Glutamatergic neuron (in vitro differentiated cells): ENCODE measurements at regions not wholly inside any gene's neighbourhood (a gene's known extent, or its start where the extent isn't known, plus 50 kb on each side); places are given as distances from the start of the nearest gene placed in this dataset.
"Not testable (repeated sequence)": the region's sequence is repeated elsewhere in the genome, so short reads cannot be mapped to it uniquely, and the experiment has no call there.

Experiments used
- DNase-seq: peaks from one replicate; pipeline ENCODE4 v3.0.0; 2022
- H3K27ac Mint-ChIP-seq: one replicate; pipeline ENCODE4 v1.8.0; 2020; ENCODE audit warnings: mild to moderate bottlenecking, mixed read lengths, inconsistent platforms; ENCODE audit not compliant: unreplicated experiment
- H3K27me3 Mint-ChIP-seq: one replicate; pipeline ENCODE4 v1.8.0; 2020; ENCODE audit warnings: mild to moderate bottlenecking, moderate library complexity, mixed read lengths, inconsistent platforms; ENCODE audit not compliant: unreplicated experiment
- H3K36me3 Mint-ChIP-seq: one replicate; pipeline ENCODE4 v1.8.0; 2020; ENCODE audit warnings: mild to moderate bottlenecking, mixed read lengths, inconsistent platforms; ENCODE audit not compliant: unreplicated experiment
- H3K4me1 Mint-ChIP-seq: one replicate; pipeline ENCODE4 v1.8.0; 2020; ENCODE audit warnings: mild to moderate bottlenecking, low read depth, mixed read lengths, inconsistent platforms; ENCODE audit not compliant: unreplicated experiment
- H3K4me3 Mint-ChIP-seq: one replicate; pipeline ENCODE4 v1.8.0; 2020; ENCODE audit warnings: mild to moderate bottlenecking, mixed read lengths, inconsistent platforms; ENCODE audit not compliant: unreplicated experiment
- H3K9me3 Mint-ChIP-seq: one replicate; pipeline ENCODE4 v1.8.0; 2020; ENCODE audit warnings: mild to moderate bottlenecking, moderate library complexity, mixed read lengths, inconsistent platforms; ENCODE audit not compliant: unreplicated experiment
- CTCF ChIP-seq: fragments of 200-600 bp; sonication (generic); IDR thresholded peaks from one replicate; pipeline ENCODE4 v1.5.0; 2021; ENCODE audit not compliant: partially characterized antibody, unreplicated experiment

DNA sequence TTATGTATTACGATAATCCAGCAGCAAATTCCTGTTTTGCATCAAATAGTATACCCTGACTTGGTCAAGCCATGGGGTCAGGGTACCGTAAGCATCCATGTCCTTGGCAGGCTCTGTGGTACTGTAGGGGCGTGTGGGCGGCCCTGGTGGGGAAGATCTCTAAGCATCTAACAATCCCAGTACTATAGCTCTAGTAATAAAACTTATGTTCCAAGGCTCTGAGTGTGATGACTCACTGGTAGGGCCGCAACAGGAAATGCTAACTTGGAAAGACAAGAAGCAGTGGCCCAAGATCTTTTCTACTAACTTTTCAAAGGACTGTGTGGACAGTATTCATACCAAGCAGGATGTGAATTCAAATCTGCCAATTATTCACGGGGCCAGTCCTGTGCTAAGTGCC lies 63.8 kb downstream of the CLEC18A start:
- H3K4me3 Mint-ChIP-seq, H3K4me1 Mint-ChIP-seq, H3K36me3 Mint-ChIP-seq, DNase-seq, H3K27ac Mint-ChIP-seq, H3K9me3 Mint-ChIP-seq, H3K27me3 Mint-ChIP-seq: not testable (repeated sequence)

DNA sequence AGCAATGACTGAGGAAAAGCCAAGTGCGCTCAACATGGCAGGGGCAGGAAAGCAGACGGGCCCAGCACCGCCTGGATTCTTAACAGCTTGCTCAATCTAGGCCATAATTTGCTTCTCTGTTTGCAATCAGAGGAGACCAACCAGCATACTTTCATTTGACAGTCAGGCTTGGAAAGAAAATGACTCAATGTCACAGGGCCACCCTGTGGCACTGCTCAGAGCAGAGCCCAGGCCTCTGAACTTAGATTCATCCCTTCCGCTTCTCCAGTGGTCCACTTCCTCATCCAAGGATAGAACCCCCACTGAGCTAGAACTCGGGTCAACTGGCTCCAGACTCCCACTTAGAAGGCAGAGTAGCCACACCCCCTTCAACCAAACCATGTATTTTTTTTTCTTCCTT lies 65.6 kb downstream of the CLEC18A start:
- not testable (repeated sequence) for H3K36me3 Mint-ChIP-seq, DNase-seq, H3K27ac Mint-ChIP-seq, H3K27me3 Mint-ChIP-seq, H3K4me1 Mint-ChIP-seq, H3K4me3 Mint-ChIP-seq, H3K9me3 Mint-ChIP-seq

DNA sequence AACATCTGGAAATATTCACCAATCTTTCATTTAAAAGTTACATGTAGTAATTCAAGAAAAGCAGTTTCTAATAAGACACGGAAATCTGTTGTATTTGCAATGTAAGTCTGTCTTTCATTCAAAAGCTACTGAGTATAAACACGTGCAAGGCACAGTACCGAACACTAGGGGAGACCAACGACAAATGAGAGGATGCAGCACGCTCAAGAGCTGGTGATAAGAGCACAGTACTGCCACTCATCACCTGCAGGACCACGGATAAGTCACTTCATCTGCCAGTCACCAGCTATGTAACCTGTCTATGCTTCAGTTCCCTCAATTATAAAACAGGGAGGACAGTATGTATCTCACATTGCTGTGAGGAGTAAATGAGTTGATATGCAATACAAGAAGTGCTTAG lies 67.1 kb downstream of the CLEC18A start:
- Mint-ChIP-seq H3K27me3 (no peaks in the 10 kb centered on the region), H3K27ac (no peak overlapping the region), H3K4me3 (no peak overlapping the region), H3K4me1 (no peaks in the 10 kb centered on the region), H3K36me3 (no peaks in the 10 kb centered on the region), H3K9me3 (peaks cover 1% of the 10 kb centered on the region)
- DNase-seq, result no peak
- peak; percentile 34 for TF ChIP-seq CTCF

- H3K27me3 Mint-ChIP-seq, H3K9me3 Mint-ChIP-seq, H3K4me1 Mint-ChIP-seq, H3K4me3 Mint-ChIP-seq, DNase-seq, H3K36me3 Mint-ChIP-seq, H3K27ac Mint-ChIP-seq: not testable (repeated sequence)
Measured at GRCh38 chr16:70023207-70023606, 72.1 kb downstream of the CLEC18A start.

DNA sequence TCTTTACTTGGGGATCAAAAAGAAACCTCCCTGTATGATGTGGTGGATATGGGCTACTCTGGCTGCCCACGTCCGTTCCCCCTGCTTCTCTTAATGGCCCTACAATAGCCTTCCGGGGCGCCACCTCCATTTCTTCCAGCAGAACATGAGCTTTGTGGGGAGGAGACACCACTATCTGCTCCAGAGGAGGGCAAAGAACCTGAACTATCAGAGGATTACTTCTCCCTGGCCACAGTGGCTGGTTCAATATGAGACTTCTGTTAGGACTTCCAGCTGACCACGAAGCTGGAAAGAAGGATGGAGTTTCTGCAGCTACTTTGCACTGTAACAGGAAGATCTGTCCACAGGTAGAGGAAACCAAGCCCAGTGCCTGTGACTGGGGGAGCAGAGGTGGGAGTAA lies 72.8 kb downstream of the CLEC18A start:
- not testable (repeated sequence) for DNase-seq, H3K9me3 Mint-ChIP-seq, H3K27ac Mint-ChIP-seq

DNA sequence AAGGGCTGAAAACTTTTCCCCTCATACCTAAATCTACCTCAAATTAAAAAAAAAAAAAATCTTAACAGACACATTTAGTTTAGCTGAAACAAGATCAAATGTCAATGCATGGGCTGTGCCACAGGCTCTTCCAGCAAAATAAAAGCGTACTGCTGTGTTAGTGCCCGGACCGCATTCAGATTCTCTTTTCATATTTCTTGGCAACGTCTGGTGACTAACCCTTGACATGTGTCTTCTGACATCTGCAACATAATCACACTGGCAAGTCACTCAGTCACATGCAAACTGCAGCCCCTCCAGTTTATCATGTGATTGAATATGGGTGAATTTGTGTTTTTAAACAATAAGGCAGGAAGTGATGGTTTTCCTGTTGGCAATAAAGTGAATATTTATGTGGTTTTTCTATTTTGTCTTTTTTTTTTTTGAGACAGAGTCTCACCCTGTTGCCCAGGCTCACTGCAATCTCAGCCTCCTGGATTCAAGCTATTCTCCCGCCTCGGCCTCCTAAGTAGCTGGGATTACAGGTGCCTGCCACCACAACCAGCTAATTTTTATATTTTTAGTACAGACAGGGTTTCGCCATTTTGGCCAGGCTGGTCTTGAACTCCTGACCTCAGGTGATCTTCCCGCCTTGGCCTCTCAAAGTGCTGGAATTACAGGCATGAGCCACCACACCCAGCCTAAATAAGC lies 75.2 kb downstream of the CLEC18A start:
- not testable (repeated sequence) for H3K9me3 Mint-ChIP-seq, H3K36me3 Mint-ChIP-seq, H3K27me3 Mint-ChIP-seq, H3K4me3 Mint-ChIP-seq, H3K4me1 Mint-ChIP-seq, DNase-seq
- H3K27ac Mint-ChIP-seq, result peak overlapping the region; percentile 62

More for the DNA sequence above, 72.8 kb downstream of the CLEC18A start:
- H3K36me3 Mint-ChIP-seq, H3K4me1 Mint-ChIP-seq, H3K4me3 Mint-ChIP-seq, H3K27me3 Mint-ChIP-seq: not testable (repeated sequence)

DNA sequence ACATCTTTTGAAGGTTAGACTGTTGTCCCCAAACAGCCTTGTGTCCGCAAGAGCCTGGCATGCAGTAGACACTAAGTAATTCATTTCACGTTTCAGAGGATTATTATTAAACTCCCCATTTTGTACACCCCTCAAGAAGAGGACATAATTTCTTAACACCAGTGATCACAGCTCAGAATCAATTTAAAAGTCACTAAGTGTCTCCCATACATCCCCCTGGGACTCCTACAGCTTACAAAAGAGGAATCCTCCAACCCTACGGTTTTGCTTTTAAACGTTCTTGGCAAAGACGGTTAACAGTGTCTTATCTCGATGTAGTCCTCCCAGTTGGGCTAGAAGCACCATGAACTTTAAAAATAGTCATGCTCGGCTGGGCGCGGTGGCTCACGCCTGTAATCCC lies 81.2 kb upstream of the PDPR start:
- not testable (repeated sequence) for H3K27ac Mint-ChIP-seq, H3K36me3 Mint-ChIP-seq, DNase-seq, H3K4me3 Mint-ChIP-seq, H3K9me3 Mint-ChIP-seq, H3K27me3 Mint-ChIP-seq, H3K4me1 Mint-ChIP-seq

DNA sequence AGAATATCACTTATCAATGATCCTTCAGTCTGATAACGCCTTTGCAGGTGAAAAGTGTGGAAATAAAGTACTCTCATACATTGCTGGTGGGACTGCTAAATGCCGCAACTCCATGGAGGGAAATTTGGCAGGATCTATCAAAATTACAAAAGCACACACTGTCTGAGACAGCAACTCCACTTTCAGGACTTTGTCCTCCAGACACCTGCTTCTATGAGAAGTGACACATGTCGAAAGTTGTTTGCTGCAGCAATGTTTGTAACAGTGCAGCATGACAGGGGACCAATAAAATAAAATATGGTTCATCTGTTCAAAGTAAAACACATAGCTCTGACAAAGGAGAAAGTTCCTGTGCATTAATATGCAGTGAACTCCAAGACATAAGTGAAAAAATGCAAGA lies 76.2 kb upstream of the PDPR start:
- DNase-seq, H3K9me3 Mint-ChIP-seq, H3K36me3 Mint-ChIP-seq, H3K4me3 Mint-ChIP-seq, H3K27me3 Mint-ChIP-seq, H3K27ac Mint-ChIP-seq, H3K4me1 Mint-ChIP-seq: not testable (repeated sequence)

GRCh38 chr16:70040554-70040953 lies 73.6 kb upstream of the PDPR start:
- not testable (repeated sequence) for H3K9me3 Mint-ChIP-seq, H3K4me3 Mint-ChIP-seq, H3K4me1 Mint-ChIP-seq, H3K27ac Mint-ChIP-seq, H3K36me3 Mint-ChIP-seq, H3K27me3 Mint-ChIP-seq, DNase-seq

GRCh38 chr16:70043538-70044067 lies 70.5 kb upstream of the PDPR start:
- H3K4me1 Mint-ChIP-seq, H3K9me3 Mint-ChIP-seq, H3K27me3 Mint-ChIP-seq, DNase-seq, H3K4me3 Mint-ChIP-seq, H3K36me3 Mint-ChIP-seq, H3K27ac Mint-ChIP-seq: not testable (repeated sequence)

GRCh38 chr16:70046560-70046959 lies 67.6 kb upstream of the PDPR start:
- H3K4me3 Mint-ChIP-seq, H3K27me3 Mint-ChIP-seq, H3K9me3 Mint-ChIP-seq, H3K27ac Mint-ChIP-seq, H3K36me3 Mint-ChIP-seq, H3K4me1 Mint-ChIP-seq, DNase-seq: not testable (repeated sequence)

- not testable (repeated sequence) for DNase-seq, H3K27me3 Mint-ChIP-seq, H3K36me3 Mint-ChIP-seq, H3K4me3 Mint-ChIP-seq, H3K9me3 Mint-ChIP-seq, H3K4me1 Mint-ChIP-seq, H3K27ac Mint-ChIP-seq
Measured at GRCh38 chr16:70048083-70048482, 66.0 kb upstream of the PDPR start.
